Liver (tissue), 8 donors: ENCODE measurements at regions not wholly inside any gene's neighbourhood (a gene's known extent, or its start where the extent isn't known, plus 50 kb on each side); places are given as distances from the start of the nearest gene placed in this dataset.
"Not testable (repeated sequence)": the region's sequence is repeated elsewhere in the genome, so short reads cannot be mapped to it uniquely, and the experiment has no call there.

Source experiments
- DNase-seq: peaks from one replicate; pipeline ENCODE4 v3.0.0-alpha.2; 2017; ENCODE audit warnings: low spot score
- H3K27ac ChIP-seq, 2 donors: one replicate each; pipeline ENCODE4 v1.7.0; 2013; ENCODE audit warnings: inconsistent platforms in 2 of 2, low read length in 2 of 2, control low read depth in 1 of 2, low read depth in 1 of 2, mild to moderate bottlenecking in 1 of 2
- H3K27me3 ChIP-seq, 4 donors: one replicate each; pipeline versions ENCODE4 v1.6.1 to v1.7.0; 2013; ENCODE audit warnings: low read length in 3 of 4, inconsistent platforms in 1 of 4, mild to moderate bottlenecking in 1 of 4, moderate library complexity in 1 of 4; ENCODE audit not compliant: control insufficient read depth in 4 of 4, insufficient read depth in 4 of 4
- H3K36me3 ChIP-seq, 4 donors: one replicate each; pipeline versions ENCODE4 v1.6.1 to v1.7.0; 2013; ENCODE audit warnings: low read length in 3 of 4, mild to moderate bottlenecking in 3 of 4, low read depth in 1 of 4, moderate library complexity in 1 of 4; ENCODE audit not compliant: control insufficient read depth in 4 of 4, insufficient read depth in 3 of 4
- H3K4me1 ChIP-seq, 4 donors: one replicate each; pipeline versions ENCODE4 v1.6.1 to v1.7.0; 2013; ENCODE audit warnings: low read length in 3 of 4, mild to moderate bottlenecking in 3 of 4, moderate library complexity in 1 of 4; ENCODE audit not compliant: control insufficient read depth in 4 of 4, insufficient read depth in 4 of 4
- H3K4me3 ChIP-seq, 3 donors: one replicate each; pipeline versions ENCODE4 v1.6.1 to v1.7.0; 2013; ENCODE audit warnings: low read length in 3 of 3, control low read depth in 1 of 3, low read depth in 1 of 3, mild to moderate bottlenecking in 1 of 3
- H3K9ac ChIP-seq, 2 donors: one replicate each; pipeline ENCODE4 v1.7.0; 2013; ENCODE audit warnings: low read length in 2 of 2, mild to moderate bottlenecking in 2 of 2, moderate library complexity in 2 of 2, control low read depth in 1 of 2, low read depth in 1 of 2
- H3K9me3 ChIP-seq, 4 donors: one replicate each; pipeline versions ENCODE4 v1.6.1 to v1.7.0; 2013; ENCODE audit warnings: low read length in 3 of 4; ENCODE audit not compliant: control insufficient read depth in 4 of 4
- ATF3 ChIP-seq: IDR thresholded peaks from 2 replicates; pipeline ENCODE4 v1.6.1; 2016; ENCODE audit warnings: antibody characterized with exemption
- CTCF ChIP-seq: fragments of 150-350 bp; IDR thresholded peaks from 2 replicates; pipeline ENCODE4 v1.5.1; 2017; ENCODE audit warnings: improper control_type of control experiment, low read depth, low read length; ENCODE audit not compliant: missing input control
- EGR1 ChIP-seq, 2 donors: IDR thresholded peaks; 2 replicates each; pipeline ENCODE4 v1.6.1; 2016 to 2018; ENCODE audit warnings: antibody characterized with exemption in 2 of 2, low read depth in 2 of 2
- FOXA1 ChIP-seq: IDR thresholded peaks from 2 replicates; pipeline ENCODE4 v1.6.1; 2016; ENCODE audit warnings: antibody characterized with exemption
- FOXA2 ChIP-seq: IDR thresholded peaks from 2 replicates; pipeline ENCODE4 v1.6.1; 2016; ENCODE audit warnings: antibody characterized with exemption
- GABPA ChIP-seq, 2 donors: IDR thresholded peaks in 1 of 2; conservative IDR thresholded peaks in 1 of 2; 2 replicates each; pipeline ENCODE4 v1.6.1; 2016; ENCODE audit warnings: antibody characterized with exemption in 2 of 2, mild to moderate bottlenecking in 1 of 2, moderate library complexity in 1 of 2
- HNF4G ChIP-seq: IDR thresholded peaks from 2 replicates; pipeline ENCODE4 v1.6.1; 2016; ENCODE audit warnings: antibody characterized with exemption
- JUND ChIP-seq, 2 donors: IDR thresholded peaks; 2 replicates each; pipeline ENCODE4 v1.6.1; 2016; ENCODE audit warnings: antibody characterized with exemption in 2 of 2
- NR2F2 ChIP-seq: IDR thresholded peaks from 2 replicates; pipeline ENCODE4 v1.6.1; 2016; ENCODE audit warnings: antibody characterized with exemption
- RAD21 ChIP-seq, 2 donors: IDR thresholded peaks; 2 replicates each; pipeline ENCODE4 v1.6.1; 2016; ENCODE audit warnings: antibody characterized with exemption in 2 of 2, mild to moderate bottlenecking in 2 of 2
- REST ChIP-seq: IDR thresholded peaks from 2 replicates; pipeline ENCODE4 v1.6.1; 2016; ENCODE audit warnings: antibody characterized with exemption, mild to moderate bottlenecking
- RXRA ChIP-seq, 2 donors: IDR thresholded peaks; 2 replicates each; pipeline ENCODE4 v1.6.1; 2017 to 2018; ENCODE audit warnings: antibody characterized with exemption in 2 of 2, mild to moderate bottlenecking in 1 of 2
- SP1 ChIP-seq: IDR thresholded peaks from 2 replicates; pipeline ENCODE4 v1.6.1; 2018; ENCODE audit warnings: antibody characterized with exemption, mild to moderate bottlenecking
- TAF1 ChIP-seq: conservative IDR thresholded peaks from 2 replicates; pipeline ENCODE4 v1.6.1; 2016; ENCODE audit warnings: antibody characterized with exemption, mild to moderate bottlenecking
- YY1 ChIP-seq: IDR thresholded peaks from 2 replicates; pipeline ENCODE4 v1.6.1; 2016; ENCODE audit warnings: antibody characterized with exemption, mild to moderate bottlenecking
- ZBTB33 ChIP-seq: IDR thresholded peaks from 2 replicates; pipeline ENCODE4 v1.6.1; 2016; ENCODE audit warnings: antibody characterized with exemption
- WGBS: extraction: QIAGEN DNeasy Blood & Tissue Kit; methylation state at CpG from one replicate; pipeline ENCODE4 v1.1.7; 2013; 5-methylcytosine and 5-hydroxymethylcytosine counted together
- donor health status: healthy.
- donor health status: healthy.
- donor health status: healthy.
- donor health status: healthy.
- donor health status: healthy.

- not testable (repeated sequence) for H3K27me3 ChIP-seq, H3K4me3 ChIP-seq, H3K27ac ChIP-seq, H3K36me3 ChIP-seq, H3K4me1 ChIP-seq, H3K9ac ChIP-seq, DNase-seq, H3K9me3 ChIP-seq
Observed at GRCh38 chr3:185306286-185306685, 52.4 kb upstream of the EHHADH start.

GRCh38 chr3:185306847-185307246, 53.0 kb upstream of the EHHADH start:
- no peak for DNase-seq
- H3K27me3 ChIP-seq: no peaks in the 10 kb centered on the region
- WGBS: 97% methylated on average over 3 of the region's 3 CpGs
- TF ChIP-seq SP1 (no peak), REST (no peak), RAD21 (IDR thresholded peaks at IDR 0.05) (no peak), FOXA2 (no peak), GABPA (IDR thresholded peaks at IDR 0.05 in 1 of 2, conservative IDR thresholded peaks at IDR 0.05 in 1 of 2) (no peak), FOXA1 (no peak), HNF4G (no peak), JUND (IDR thresholded peaks at IDR 0.05) (no peak), YY1 (no peak), TAF1 (no peak), NR2F2 (no peak), EGR1 (IDR thresholded peaks at IDR 0.05; ENCODE audit: low read depth in 2 of 2) (no peak), RXRA (IDR thresholded peaks at IDR 0.05) (no peak), CTCF (no peak), ATF3 (no peak), ZBTB33 (no peak)
- no peaks in the 10 kb centered on the region for H3K9me3 ChIP-seq
- no peak overlapping the region for H3K4me3 ChIP-seq
- peaks cover 0 to 7% (median 3%) of the 10 kb centered on the region in 4 donors for H3K4me1 ChIP-seq
- no peak overlapping the region for H3K27ac ChIP-seq
- H3K36me3 ChIP-seq: no peaks in the 10 kb centered on the region
- no peak overlapping the region for H3K9ac ChIP-seq
